NCI-H524 (cell line): ENCODE measurements at regions not wholly inside any gene's neighbourhood (a gene's known extent, or its start where the extent isn't known, plus 50 kb on each side); places are given as distances from the start of the nearest gene placed in this dataset.

Experiments used
- DNase-seq, 2 experiments: peaks; one replicate each; lab custom pipeline; 2025; lab: John Stamatoyannopoulos, UW

DNA sequence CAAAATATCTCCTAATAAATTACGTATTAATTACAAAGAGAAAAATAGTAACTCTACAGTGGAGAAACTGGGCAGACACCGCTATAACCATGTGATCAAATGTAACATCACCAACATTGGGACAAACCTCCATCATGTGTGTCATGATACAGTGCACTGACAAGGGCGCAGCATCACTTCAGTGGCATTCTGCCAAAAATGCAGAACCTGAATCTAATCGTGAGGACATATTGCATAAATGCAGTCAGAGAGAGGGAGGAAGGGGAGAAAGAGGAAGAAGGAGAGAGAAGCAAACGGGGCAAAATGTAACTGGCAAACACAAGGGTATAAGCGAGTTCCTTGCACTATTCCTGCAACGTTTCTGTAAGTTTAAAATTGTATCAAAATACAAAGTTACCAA is 74.2 kb upstream of the MARCHF10 start:
- DNase-seq, result no peak

- DNase-seq, result no peak
Measured at GRCh38 chr17:62880120-62880519, 72.0 kb upstream of the MARCHF10 start.

- no peak for DNase-seq
Measured at GRCh38 chr17:62876673-62877405, 68.7 kb upstream of the MARCHF10 start.

DNA sequence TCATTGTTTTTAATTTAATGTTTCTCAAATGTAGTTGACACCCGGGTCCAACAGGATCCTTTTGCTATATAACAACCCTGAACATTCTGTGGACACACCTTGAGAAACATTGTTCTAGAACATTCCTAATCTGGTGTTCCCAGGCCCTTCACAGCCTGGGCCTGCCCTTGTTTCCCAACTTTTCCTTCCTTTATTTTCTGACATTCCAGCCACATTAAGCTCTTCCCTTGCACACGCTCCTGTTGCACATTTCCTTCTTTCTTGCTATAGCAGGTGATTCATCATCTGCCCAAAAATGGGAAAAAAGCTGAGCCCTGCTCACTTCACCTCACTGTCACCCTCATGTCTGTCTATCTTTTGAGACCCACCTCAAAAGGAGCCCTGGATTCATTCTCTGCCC is 67.9 kb upstream of the MARCHF10 start:
- no peak for DNase-seq

GRCh38 chr17:62875296-62875695 is 67.2 kb upstream of the MARCHF10 start:
- DNase-seq, result no peak

DNA sequence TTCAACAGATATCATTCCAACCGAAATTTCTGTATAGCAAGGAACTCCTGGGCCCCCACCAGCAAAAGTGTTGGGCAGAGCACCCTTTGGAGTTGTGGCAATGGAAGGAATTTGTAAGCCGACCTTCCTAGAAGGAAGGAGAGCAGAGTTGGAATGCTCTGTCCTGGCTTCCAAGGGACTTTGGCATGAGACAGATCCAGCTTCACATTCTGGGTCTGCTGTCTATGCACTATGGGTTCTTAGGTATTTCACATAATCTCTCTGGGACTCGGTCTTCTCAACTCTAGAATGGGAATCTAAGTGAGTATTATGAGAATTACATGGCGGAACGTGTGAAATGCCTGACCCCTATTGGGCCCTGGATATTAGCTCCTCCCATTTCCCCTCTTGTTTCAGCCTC is 63.2 kb upstream of the MARCHF10 start:
- no peak for DNase-seq

DNA sequence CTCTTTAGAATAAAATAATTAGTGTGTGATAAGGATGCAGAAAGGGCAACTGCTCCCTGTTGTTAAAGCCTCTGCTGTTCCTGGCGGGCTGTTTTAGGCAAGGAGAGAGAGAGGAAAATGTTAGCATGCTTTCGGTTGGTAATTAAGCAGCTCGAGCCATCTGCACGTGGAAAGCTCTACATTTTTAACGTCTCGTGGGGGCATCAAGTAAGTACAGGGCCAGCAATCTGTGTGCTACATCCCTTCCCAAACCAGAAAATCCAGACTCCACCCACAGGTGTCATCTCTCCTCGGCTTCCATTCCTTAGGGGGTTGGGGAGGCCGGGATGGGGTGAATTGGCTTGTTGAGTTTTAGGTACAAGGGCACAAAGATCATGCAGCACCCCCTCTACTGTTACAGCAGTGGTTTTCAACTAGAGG is 62.4 kb upstream of the MARCHF10 start:
- peak; percentile 74 to 91 for DNase-seq

GRCh38 chr17:62870030-62870541 is 62.0 kb upstream of the MARCHF10 start:
- DNase-seq, result peak; percentile 97 to 98

- DNase-seq, result no peak
Measured at GRCh38 chr17:62868723-62869122, 60.6 kb upstream of the MARCHF10 start.

GRCh38 chr17:62868008-62868407 is 59.9 kb upstream of the MARCHF10 start:
- DNase-seq, result no peak

- DNase-seq, result no peak
Measured at GRCh38 chr17:62867303-62867702, 59.2 kb upstream of the MARCHF10 start.

DNA sequence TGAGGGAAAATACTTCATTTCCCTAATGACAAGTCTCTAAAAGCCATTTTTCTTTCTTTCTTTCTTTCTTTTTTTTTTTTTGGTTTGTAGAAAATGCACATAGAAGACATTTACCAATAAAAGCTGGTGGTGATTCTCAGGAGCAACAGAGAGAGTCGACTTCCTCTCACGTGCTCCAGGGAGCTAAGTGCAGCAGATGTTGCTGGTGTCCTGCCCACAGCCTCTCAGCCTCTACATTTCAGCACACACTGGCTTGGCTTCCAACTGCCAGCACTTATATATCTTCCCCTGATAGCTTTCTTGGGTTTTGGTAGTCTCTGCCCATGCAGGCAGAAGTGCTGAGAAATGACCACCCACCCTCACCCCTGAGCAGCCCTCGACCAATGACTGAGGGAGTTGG is 58.4 kb upstream of the MARCHF10 start:
- peak in 1 of 2 experiments; percentile 17 for DNase-seq

- no peak for DNase-seq
Measured at GRCh38 chr17:62865586-62865985, 57.5 kb upstream of the MARCHF10 start.

DNA sequence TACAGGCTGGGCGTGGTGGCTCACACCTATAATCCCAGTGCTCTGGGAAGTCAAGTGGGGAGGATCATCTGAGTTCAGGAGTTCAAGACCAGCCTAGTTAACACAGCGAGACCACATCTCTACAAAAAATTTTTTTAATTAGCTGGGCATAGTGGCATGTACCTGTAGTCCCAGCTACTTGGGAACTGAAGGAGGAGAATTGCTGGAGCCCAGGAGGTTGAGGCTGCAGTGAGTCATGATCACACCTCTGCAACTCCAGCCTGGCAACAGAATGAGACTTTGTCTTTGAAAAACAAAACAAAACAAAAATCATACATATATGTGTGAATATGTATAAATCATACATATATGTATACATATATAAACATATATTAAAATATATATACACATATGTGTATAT is 54.1 kb upstream of the MARCHF10 start:
- no peak for DNase-seq

DNA sequence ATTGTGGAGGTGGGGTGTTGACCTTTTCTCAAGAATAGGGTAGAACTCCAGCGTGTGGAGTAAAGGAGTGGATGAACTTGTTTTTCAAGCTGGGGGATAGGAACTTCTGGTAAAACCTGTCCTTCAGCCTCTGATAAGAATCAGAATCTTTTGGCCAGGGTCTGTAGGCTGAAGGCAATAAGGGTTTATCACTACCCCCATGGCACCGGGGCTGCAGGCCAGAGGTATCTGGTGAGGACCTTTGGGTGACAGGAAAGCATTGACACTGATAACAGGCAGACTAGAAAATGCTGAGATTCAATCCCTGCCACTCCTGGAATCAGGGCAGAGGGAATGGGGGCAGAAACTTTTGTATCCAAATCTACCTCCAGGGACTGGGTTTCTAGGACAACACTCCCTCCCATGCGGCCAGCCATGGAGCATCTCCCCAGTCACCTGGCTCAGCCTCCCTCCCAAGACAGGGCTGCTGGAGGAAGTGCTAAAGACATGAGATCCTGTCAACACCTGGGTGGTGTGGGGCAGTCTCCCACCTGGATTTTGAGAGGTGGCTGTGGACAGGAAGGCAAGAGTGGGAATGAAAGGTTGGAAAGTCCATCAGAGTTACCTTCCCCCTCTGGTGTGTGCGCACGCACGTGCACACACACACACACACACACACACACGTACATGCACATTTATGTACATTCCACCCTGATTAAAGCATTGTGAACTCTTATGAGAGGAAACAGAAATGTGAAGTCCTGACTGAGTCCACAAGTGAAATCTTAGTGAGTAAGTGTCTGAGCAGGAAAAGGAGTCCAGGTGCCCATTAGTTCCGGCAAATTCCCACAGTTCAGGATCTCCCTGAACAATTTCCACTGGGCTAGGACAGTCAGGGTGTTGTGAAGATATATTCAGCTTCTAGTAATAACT is 53.1 kb upstream of the MARCHF10 start:
- no peak for DNase-seq

GRCh38 chr17:62859146-62859545 is 51.0 kb upstream of the MARCHF10 start:
- no peak for DNase-seq
